HG03159 (cell line): ENCODE measurements at regions not wholly inside any gene's neighbourhood (a gene's known extent, or its start where the extent isn't known, plus 50 kb on each side); places are given as distances from the start of the nearest gene placed in this dataset.

Experiments used
- ATAC-seq: cut with Tn5 transposase; IDR thresholded peaks from one replicate; pipeline ENCODE4 v1.9.1; 2021; ENCODE audit warnings: mild to moderate bottlenecking, moderate library complexity; ENCODE audit not compliant: unreplicated experiment

DNA sequence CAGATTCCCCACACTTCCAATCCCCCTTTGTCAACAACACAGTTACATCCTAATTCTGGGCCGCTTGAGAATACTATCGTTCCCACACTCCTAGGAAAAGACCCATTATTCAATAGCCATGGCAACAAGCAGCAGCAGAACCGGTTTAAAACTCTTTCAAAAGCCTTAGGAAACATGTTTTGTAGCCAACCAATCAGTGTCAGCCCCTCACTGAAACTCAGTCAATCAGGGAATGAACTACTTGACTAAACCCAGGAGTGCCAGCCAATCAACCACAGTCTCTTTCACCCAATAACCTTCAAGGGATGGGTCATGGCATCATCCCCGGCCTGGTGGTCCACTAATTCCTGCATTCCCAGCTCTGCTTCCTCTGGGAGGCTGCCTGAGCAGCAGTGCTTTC, 204.8 kb upstream of the HS6ST1 start:
- no peak for ATAC-seq

DNA sequence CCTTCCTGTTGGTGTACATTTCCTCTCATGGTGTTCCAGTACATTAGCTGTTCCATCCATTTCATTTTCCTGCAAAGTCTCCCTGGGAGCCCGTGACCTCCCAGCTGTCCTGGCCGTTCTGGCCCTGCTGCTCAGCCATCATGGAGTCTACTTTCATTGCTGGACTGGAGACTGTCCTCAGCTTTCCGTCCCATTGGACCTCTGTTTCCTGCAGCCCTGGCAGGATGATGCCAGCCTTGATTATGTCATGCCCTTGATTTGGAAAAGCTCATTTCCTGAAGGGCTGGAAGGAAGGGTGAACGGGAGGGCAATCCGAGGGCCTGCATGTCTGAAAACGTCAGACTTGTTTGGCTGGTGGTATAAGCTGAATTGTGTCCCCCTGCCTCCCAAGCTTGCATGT, 205.5 kb upstream of the HS6ST1 start:
- no peak for ATAC-seq

DNA sequence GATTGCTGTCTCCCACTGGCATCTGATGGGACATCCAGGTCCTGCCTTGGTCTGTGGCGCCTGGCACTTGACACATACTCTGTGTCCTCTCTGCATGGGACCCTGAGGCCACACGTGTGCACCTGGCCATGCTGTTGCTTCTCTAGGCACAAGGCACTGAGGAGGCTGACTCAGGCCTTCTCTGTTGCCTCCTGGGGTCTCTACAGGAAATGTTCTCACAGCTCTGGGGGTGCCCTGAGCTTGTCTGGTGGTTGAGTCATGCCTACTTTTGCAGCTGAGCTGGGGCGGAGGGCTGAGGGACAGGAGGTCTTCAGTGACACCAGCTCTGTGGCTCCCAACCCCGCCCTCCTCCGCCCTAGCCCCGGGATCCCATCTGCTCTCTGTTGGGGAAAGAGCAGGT, 207.0 kb upstream of the HS6ST1 start:
- ATAC-seq = no peak

DNA sequence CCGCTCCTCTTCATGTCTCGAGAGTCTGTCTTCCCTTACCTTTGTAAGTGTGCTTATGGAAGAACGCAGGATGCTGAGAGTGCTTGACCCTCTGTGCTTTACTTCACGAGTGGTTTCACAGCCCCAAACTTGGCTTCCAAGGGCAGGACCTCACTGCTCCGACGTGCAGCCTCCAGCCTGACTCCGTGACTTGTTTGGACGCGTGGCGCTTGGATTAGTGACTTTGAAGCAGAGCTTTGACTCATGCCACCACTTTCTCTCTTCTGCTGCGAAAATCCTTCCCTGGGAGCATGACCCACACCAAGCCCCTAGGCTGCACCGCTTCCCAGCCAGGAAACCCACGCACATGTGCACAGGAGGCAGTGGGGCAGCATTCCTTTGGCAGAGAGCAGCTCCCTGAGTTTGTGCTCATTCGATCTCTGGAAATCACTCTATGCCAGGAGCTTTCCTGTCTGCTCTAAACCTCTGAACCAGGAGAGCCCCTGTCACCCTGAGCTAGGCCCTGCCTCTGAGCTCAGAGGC, 207.8 kb upstream of the HS6ST1 start:
- no peak for ATAC-seq

DNA sequence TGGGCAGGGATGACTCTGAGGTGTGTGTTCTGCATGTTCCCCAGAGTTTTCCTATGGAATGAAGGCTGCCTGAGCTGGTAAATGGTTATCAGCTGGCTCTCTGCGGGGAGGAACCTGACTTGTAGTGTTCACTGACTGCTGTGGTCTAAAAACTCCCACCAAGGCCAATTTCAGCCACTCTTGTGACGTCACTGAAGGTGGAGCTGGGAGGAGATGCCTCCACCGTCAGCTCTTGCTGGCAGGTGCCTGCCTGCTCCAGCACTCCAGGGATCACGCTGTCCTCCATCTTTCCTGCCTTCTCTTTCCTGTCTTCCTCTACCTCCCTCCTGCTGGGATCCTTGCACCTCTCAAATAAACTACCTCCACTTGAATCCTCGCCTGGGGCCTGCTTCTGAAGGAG, 209.5 kb upstream of the HS6ST1 start:
- ATAC-seq = no peak

DNA sequence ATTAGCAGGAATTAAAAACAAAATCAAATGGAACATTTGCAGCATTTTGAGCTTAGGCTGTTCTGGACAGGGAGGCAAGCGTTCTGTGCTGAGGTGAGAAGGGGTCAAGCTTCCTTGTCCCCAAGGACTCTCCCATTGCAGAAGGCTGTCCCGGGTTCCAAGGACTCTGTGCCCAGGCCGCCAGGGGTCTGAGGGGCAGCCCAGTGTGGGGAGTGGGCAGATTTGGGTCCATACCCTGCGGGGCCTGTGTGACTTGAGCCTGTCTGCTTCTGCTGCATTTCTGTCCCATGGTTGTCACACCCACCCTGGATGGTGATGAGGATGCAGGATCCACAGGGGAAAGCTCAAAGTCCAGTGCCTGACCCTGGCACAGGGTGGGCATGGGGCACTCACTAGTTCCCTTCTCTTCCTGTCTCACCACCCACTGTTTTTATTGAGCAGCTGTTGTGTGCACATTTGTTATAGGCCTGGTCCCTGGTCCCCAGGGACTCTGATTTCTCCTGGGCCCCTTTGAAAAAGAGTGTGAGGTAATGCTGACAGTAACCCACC, 211.4 kb upstream of the HS6ST1 start:
- ATAC-seq = no peak

DNA sequence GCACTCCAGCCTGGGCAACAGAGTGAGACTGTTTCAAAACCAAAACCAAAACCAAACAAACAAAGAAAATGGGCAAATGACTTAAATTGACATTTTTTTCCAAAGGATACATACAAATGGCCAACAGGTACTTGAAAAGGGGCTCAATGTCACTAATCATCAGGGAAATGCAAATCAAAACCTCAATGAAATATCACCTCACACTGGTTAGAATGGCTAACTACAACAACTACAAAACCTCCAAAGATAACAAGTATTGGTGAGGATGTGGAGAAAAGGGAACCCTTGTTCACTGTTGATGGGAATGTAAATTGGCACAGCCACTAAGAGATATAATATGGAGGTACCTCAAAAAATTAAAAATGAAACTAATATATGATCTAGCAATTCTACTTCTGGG, 213.2 kb upstream of the HS6ST1 start:
- no peak for ATAC-seq

DNA sequence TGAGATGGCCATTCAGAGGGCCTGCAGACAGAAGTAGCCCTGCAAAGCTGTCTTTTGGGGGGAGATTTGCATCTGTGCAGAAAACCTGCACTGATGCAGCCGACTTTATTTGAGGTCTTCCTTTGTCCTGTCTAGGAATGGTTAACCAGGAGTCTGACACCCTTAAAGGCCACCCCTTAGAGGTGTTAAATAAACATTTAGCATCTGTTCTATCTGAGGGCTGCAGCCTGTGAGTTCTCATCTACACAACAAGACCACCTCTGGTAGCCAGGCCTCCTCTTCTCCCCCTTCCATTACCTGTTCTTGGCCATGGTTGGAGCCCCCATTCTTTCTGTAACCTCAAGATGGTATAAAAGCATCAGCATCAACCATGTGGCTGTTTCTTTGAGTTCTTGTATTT, 214.4 kb upstream of the HS6ST1 start:
- no peak for ATAC-seq

DNA sequence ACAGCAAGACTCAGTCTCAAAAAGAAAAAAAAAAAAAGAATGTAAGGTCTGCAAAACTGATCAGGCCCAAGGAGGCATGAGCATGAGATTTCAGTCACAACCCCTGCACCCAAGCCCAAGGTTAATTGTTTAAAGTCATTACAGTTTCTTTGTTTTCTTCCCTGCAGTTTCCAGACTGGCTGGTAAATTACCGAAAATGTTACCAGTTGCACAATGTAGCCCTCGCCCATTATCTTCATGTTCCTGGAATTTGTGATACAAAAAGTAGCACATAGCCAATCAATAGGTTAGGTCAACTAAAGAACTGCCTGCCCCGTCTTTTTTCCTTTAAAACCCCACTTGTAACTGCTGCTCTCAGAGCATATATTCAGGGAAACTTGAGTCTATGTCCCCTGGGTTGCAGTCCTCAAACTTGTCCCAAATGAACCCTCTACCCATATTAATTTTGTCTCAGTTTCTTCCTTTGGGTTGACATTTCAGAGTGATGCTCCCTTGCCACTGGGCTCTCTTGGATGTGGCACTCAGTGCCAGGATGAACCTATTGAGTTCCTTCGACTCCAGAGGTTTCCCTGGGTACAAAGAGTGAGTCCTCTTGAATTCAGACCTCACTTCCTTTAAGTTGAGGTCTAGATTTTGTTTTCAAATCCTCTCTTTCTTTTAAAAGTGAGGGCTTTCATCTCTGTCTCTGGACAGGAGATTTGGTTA, 216.2 kb upstream of the HS6ST1 start:
- no peak for ATAC-seq

DNA sequence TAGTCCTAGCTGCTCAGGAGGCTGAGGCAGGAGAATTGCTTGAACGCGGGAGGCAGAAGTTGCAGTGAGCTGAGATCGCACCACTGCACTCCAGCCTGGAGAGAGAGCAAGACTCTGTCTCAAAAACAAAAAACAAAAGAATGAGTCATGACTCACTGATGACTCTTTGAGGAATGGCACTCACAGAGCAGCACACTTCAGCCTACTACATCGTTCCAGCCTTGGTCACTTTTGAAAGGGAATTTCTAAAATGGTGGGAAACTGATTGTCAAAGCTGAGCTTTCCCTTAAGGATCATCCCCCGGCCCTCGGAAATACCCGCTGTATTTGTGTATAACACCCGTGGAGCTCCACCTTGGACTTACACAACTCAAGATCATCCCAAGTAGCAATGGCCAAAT, 217.3 kb upstream of the HS6ST1 start:
- ATAC-seq = no peak

DNA sequence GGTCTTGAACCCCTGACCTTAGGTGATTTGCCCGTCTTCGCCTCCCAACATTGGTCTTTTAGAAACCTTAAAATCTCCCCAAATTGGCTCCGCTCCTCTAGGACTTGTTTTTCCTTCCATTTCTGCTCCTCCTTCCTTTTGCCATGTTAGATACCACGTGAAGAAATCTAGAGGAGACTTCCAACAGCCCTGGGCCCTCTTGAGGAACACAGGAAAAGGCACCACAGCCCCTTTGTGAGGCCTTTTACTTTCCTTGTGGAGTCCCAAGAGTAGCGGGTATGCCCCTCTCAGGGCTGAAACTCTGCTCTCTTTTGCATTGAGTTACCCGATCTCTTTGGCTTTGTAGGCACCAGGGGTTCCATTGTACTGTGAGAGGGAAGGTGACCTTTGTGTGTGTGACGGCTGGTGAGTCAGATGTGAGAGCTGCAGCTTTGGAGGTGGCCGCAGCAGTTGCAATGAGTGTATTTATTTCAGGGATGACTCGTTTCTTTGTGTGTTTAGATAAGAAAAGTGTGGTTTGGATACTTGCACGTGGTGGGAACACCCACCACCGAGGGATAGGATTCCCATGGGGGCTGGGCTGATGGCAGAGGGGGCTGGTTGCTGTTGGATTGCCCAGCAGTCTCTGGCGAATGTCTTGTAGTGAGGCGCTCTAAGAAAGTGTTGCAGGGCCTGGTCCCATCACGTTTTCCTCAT, 218.4 kb upstream of the HS6ST1 start:
- no peak for ATAC-seq

DNA sequence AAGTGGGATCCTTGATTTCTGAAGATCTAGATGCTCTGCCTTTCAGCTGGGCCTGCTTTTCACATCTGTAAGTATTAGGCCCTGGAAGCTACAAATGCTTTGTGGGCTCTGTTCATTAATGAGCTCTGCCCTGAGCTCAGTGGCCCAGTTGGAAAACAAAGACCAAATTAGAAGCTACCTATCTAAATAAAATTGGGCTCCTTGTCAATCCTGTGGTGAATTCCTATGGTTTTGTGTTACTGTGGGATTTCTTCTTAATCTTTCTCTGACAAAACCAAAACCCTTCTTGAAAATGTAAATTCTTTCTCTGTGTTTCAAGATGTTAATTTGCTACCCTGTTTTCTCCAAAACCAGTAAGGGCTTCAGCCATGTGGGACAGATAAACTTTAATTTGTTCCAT, 219.0 kb upstream of the HS6ST1 start:
- no peak for ATAC-seq

DNA sequence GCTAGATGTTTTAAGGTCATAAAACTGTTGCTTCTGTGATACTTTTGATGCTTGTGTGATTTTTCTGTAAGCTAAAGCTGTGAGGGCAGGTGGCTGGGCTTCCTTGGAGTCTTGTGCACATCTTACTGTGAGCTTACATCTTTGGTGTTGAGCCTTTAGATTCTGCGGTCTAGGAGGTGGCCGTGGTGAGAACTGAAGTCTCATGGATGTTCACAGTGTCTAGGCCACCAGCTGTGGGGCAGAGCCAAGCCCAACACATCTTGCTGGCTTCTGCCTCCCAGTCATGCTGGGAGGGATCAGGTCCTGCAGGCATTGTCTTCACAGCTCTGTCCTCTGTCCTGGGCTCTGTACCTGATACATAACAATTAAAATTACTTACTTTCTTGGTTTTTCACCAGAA, 219.7 kb upstream of the HS6ST1 start:
- no peak for ATAC-seq

DNA sequence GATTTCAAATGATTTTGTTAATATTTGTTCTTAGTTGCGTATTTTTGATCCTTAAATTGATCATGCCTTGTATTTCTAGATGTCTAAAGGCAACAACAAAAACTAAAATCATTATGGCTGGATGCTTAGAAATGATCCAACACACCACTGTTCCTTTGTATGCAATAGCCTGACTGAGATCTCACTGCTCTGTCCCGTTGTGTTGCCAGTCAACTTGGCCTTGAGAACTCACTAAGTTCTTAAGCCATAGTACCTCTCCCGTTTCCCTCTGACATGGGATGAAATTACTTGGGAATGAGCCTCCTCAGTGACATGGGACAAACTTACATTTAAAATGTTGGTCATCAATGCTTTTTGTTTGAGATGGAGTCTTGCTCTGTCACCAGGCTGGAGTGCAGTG, 222.0 kb upstream of the HS6ST1 start:
- ATAC-seq = no peak

DNA sequence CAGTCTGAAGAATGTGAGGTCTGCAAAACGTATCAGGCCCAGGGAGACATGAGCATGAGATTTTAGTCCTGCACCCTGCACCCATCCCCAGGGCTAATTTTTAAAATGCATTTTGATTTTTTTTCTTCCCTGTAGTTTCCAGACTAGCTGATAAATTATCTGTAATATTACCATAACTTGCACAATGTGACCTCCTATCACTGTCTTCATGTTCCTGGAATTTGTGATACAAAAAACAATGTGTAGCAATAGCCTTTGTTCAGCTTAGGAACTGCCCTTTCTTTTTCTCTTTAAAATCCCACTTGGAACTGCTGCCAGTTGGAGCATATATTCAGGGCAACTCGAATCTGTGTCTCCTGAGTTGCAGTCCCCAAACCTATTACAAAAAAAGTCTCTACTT, 222.8 kb upstream of the HS6ST1 start:
- no peak for ATAC-seq

DNA sequence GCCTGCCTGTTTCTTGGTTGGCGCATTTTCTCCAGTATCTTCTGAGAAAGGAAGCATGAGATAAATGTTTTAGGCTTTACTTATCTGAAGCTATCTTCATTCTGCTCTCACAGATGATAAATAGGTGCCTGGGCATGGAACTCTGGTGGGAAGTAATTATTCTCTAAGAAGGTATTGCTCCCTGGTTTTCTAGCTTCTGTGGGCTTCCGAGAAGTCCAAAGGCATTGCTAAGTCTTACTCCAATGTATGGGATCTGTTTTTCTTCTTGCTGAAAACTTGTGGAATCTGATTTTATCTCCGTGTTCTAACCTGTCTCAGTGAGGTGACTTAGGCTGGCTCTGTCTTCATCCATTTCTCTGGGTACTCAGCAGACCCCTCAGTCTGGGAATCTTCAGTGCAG, 224.4 kb upstream of the HS6ST1 start:
- no peak for ATAC-seq

DNA sequence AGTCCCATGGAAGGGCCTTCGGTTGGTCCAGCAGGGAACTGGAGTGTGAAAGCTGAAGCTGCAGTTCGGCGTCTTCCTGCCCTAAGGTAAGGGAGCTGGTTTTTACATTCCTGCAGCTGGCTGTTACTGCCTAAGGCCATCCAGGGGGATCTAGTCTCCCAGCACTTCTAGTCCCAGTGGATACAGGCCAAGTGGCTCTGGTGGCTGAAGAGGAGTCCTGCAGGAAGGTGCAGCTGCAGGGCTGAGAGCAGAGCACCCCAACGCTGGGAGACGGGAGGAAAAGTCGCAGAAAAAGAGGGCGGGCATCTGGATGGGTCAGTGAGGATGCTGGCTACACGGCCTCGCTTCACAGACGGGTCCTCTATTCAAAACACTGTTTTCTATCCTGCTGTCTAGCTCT, 225.0 kb upstream of the HS6ST1 start:
- ATAC-seq = no peak

DNA sequence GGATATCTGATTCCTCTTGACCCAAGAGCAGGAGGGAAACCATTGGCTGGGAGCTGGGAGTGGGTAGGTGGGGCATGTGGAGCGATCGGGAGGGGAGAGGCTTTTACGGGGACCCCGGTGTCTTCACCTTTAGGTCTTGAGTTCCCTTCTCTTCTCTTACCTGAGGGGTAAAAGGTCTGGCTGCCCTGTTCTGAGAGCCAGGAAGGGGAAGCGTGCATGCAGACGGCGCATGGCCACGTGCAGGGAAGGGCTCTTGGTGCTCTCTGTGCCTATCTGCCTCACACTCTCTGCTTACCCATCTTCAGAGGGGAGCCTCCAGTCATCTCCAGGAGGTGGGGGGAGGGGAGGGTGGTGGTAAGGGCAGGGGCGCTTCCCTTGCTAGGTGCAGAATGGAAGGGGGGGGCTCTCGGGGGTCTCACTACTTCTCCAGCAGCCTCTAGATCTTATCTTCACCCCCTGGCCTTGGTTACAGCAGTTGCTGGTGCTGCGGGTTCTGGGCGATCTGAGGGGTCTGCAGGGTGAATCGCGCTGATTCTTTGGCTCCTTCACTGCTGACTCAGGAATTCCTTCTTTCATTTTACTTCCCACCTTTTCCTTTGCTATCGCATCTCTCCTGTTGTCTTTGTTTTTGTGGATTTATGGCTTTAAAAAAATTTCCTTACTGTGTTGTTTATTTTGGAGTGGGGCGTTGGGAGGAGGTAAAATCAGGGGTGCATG, 225.8 kb upstream of the HS6ST1 start:
- no peak for ATAC-seq

DNA sequence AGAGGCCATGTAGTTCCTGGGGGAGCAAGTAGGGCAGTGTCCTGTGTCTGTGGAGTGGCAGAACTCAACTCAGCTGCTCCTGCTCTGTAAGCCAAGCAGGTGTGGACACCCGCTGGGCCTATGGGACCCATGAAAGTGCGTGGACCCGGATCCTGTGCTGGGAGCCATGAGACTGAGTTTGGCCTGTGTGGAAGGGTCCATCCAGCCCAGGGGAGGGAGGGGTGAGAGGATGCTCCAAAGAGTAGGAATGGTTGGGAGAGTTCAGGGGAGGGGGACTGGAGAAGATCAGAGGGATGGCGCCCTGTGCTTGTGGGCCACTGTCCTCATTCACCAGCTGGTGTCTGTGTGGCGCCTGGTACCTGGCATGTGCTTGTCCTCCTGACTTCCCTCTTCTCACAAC, 226.4 kb upstream of the HS6ST1 start:
- no peak for ATAC-seq

DNA sequence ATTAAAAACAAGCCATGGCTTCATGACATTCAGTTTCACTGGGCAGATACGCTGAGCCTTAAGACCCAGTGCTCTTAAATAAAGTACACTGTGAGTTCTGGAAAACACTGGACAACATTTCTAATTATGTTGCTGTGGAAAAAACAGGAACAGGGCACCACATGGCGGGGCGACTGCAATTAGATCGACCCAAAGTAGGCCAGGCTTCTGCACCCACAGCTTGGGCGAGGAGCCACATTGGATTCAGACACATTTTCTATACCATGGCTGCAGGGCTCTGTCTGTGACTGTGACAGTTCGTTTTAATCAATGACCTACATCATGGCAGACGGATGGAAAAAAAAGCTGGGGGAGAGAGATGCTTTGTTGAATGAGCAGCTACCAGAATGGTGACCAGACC, 227.2 kb upstream of the HS6ST1 start:
- ATAC-seq = no peak

DNA sequence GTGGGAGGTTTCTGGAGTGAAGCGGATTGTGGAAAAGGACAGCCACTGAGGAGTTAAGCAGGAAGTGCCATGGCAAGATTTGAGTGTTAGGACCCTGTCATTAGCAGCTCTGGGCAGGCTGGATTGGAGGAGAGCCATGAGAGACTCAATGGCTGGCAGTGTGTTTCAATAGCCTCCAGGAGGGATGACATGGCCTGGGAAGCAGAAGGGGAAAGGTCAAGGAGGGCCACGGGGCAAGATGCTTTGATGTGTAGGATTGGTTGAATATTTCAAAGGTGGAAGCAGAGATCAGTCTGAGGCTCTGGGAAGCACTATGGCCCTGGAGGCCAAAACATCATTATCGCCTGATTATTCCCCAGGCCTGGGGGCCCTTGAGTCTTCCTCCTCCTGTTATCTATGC, 229.0 kb upstream of the HS6ST1 start:
- ATAC-seq = no peak

DNA sequence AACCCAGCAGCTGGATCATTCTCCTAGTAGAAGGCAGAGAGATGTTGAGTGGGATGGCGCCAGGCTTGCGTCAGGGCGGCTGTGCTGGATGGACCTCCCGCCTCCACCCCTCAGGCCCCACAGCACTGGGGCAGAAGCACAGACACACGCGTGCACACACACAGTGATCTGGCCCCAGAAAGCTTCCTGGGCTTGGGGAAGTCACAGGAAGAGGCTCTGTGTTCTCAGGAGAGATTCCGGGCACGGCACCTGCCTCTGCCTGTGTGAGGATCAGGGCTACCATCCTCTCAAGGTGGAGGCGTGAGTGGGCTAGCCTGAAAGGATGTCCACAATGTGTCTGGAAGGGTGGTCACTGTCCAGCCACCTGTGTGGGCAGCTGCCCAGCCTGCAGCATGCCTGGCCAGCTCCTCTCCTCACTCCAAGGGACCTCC, 229.8 kb upstream of the HS6ST1 start:
- no peak for ATAC-seq
